Ecto neural progenitor cell (in vitro differentiated cells): ENCODE measurements at regions not wholly inside any gene's neighbourhood (a gene's known extent, or its start where the extent isn't known, plus 50 kb on each side); places are given as distances from the start of the nearest gene placed in this dataset.

Experiments used
- DNase-seq: peaks from one replicate; pipeline ENCODE4 v3.0.0-alpha.2; 2018; ENCODE audit warnings: low spot score

DNA sequence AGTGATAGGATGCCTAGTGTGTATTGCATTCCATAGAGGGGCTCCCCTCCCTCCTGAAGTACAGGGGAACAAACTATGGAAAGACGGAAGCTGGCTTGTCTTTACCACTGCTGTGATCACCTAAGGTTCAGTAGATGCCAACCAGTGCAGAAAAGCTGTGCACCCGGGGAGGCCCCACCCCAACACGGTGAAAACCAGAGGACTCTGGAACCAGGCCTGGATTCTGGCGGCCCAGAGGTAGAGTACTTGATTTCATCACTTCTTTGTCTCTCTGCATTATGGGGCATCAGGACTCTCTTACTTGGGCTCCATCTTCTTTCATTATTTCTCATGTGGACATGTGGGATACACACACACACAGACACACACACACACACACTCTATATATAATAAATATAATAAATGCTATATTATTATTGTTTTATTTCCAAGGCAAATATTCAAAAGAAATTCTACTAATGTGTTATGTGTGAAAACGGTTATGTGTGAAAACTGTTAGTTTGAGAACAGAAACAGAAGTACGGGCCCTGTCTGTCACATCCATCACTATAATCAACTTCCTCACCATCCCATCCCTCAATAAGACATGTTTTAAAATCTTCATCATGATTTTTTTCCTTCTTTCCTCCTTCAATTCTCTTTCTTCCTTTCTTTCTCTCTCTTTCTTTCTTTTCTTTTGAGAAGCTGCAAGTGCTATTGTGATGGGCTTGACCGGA is 152.4 kb upstream of the CMC1 start:
- DNase-seq, result no peak

DNA sequence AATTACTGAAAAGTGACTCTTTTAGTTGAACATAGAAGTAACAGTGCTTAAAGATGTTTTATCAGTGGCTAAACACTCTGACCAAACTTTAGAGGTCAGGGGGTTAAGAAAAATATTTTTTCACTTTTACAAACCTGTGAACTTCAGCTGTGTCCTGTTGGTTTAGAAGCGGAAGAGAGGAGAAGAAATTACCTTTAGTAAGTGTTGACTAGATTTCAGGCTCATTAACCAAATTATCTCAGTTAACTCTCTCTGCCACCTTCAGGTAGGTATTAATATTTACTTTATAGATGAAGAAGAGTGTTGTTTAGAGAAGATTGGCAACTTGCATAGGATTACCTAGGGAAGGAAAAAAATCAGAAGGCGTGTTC is 151.9 kb upstream of the CMC1 start:
- no peak for DNase-seq

DNA sequence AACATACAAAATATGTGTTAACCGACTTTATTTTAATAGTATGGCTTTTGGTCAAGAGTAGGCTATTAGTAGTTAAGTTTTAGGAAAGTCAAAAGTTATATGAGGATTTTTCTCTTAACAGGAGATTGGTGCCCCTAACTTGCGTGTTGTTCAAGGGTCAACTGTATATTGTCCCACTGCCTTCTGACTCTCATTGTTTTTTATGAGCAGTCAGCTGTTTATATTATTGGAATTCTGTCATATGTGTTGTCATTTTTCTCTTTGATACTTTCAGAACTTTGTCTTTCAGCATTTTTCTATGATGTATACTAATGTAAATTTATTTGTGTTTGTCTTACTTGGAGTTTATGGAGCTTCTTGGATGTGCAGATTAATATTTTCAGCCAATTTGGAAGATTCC is 142.1 kb upstream of the CMC1 start:
- no peak for DNase-seq

DNA sequence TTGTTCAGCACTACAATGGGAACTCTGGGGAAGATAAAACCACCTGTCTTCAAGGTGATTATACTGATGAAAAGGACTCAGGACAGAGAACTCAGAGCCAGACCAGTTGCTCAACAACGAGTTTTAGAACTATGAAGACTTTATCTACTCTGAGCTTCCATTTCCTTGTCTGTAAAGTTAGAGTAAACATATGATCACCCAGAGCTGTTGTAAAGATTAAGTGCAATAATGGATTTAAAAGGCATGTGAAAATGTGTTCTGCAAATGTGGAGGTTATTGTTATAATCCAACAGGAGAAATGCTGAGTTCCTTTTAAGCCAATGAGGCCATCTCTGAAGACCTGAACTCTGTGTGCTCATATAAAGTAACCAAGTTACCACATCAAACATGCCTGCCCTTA is 139.7 kb upstream of the CMC1 start:
- no peak for DNase-seq

DNA sequence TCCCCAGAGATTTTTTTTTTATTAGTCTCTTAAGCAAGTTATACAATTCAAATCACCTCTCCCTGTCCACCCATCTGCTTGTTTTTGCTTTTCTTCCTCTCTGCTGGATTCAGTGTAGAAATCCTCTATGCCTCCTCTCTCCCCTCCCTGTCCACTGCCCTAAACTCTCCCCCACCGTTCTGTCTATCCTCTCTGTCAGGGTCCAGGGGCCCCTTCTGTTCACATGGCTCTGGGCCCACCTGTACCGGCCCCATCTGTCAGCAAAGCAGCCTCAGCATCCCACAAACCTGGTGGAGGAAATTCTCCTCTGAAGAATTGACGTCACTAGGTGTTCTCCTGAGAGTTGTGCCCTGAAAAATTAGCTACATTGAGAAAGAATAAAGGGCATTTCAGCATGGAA is 137.6 kb upstream of the CMC1 start:
- no peak for DNase-seq

DNA sequence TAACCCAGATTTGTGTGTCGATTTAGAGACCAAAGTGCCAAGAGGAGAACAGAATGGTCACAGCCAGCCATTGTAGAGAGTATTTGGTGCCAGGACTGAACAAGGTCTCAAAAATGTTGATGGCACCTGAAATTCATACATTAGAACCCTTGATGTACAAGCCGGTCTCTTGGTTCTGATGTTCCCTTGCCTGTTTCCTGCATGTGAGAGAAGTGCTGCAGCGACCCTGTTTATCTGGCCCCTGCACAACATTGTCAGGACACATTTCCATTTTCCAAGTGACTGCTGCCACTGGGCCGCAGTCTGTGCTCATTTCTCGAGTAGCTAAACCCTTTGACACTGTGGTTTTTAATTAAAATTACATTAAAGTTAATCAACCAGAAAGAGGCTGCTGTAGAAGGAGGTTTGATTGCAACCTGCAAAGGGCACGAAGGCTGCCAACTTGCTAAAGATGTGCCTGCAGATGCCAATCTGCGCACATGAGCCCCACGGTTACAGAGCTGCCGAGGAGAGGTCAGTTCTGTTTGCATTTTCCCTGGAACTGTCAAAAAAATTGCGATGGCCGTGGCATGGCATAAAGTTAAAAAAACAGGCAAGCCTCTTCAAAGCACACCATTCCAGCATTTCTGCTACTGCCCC is 136.4 kb upstream of the CMC1 start:
- DNase-seq, result no peak

DNA sequence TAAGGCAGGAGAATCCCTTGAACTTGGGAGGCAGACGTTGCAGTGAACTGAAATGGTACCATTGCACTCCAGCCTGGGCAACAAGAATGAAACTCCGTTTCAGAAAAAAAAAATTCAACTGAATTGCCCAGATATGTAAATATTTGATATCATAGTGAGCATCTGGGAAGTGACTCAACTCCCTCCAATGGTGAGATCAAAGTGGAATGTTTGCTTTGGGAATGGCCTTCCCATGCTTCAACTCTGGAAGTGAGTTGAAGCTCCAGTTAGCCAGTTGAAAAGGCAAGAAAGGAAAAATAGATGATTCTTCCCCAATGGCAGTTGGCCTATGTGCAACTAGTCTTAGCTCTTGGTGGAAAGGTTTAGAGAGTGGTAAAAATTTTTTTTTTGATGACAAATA is 131.6 kb upstream of the CMC1 start:
- no peak for DNase-seq

DNA sequence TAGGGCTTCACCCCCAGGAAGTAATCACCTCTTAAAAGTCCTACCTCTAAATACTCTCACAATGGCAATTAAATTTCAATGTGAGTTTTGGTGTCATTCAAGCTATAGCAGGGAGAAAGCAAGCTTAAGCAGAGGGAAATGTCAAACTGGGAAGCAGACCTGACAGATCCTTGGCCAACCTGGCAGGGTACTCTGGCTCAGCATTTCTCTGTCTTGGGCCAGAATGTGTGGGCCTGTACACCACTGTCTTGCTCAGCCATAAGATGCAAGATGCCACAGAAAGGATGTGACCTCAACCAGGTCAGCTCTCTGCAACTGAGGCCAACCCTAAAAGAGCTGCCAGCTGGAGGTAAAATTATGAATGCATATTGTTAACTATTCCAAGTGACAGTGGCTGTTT is 130.6 kb upstream of the CMC1 start:
- DNase-seq, result no peak

DNA sequence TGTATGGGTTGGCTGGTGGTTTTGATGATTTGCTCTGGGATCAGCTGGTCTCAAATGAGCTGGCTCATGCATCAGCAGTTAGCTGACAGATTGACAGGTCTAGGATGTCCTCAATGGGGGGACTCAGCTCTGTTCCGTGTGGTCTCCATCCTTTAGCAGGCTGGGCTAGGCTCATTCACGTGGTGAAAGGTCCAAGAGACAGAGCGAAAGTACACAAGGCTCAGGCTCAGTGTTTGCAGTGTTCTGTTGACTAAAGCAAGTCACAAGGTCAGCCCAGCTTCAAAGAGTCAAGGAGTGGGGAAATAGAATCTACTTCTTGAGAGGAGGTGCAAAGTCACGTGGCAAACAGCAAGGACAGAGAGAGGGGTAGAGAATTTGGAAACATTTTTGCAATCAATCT is 126.5 kb upstream of the CMC1 start:
- no peak for DNase-seq

DNA sequence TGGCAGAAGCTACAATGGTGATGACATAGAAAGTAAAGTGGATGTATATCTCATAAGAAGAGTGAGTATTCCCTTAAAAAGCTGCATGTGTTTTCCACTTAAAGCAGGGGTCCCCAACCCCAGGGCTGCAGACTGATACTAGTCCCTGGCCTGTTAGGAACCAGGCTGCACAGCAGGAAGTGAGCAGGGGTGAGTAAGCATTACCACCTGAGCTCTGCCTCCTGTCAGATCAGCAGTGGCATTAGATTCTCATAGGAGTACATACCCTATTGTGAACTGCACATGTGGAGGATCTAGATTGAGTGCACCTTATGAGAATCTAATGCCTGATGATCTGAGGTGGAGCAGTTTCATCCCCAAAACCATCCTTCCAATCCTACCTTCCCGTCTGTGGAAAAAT is 126.1 kb upstream of the CMC1 start:
- no peak for DNase-seq

DNA sequence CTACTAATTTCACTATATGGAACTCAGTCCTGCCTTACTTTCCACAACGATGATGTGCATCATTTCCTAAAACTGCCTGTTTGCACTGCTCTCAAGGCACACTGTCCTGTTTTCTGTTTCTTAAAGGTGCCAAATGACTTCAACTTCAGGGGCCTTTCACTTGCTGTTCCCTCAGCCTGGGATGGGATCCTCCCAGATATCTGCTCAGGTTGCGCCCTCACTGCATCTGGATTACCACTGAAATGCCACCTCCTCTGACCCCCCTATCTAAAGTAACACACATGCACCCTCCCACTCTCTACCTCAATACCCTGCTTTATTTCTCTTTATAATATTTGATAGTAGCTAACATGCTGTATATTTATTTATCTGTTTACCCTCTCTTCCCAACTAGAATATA is 123.8 kb upstream of the CMC1 start:
- DNase-seq, result no peak

DNA sequence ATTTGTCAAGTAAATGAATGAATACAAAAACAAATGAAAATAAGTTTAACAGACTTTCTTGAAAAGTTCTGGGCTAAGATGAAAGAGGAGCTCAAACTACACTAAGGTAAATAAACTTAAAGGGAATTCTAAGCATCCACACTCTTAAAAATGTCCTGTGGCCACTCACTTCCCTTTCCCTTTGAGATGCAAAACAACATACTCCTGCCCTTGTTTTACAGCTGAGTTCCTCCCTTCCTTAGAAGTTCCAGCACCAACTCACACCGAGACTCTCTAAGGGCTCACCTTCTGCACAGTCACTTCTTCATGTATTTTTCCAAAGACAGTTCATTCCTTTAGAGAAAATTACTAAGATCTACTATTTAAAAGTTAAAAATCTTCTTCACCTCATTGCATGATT is 123.3 kb upstream of the CMC1 start:
- no peak for DNase-seq

DNA sequence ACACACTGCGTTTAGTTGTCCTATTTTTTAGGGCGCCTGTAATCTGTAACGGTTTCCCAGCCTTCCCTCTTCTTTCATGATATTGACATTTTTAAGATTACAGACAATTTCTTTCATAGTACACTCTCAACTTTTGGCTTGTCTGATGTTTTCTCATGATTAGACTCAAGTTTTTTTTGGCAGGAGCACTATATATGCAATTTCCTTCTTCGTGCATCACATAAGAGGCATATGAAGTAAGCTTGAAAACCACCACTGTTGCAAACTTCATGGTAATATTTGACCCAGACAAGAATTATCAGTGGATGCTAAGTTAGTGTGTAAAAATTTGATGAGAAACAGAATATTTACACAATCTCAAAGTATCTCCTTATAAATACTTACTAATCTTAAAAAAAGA is 119.2 kb upstream of the CMC1 start:
- DNase-seq, result no peak

DNA sequence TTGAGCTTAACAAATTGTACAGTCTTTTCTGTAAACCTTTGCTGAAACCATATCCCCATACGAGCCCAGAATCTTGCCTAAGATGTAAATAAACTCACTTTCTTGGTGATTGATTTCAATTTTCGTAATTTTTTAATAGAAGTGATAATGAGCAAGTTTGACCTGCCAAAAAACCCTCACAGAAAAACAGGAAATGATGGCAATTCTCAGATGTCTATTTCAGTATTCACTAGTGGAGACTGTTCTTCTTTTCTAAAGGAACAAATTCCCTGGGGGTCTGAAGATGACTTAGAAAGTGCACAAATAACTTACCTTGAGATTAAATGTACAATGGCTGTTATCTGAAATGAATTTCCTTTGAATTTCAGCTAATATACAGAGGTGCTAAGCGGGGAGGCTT is 116.5 kb upstream of the CMC1 start:
- DNase-seq, result no peak

DNA sequence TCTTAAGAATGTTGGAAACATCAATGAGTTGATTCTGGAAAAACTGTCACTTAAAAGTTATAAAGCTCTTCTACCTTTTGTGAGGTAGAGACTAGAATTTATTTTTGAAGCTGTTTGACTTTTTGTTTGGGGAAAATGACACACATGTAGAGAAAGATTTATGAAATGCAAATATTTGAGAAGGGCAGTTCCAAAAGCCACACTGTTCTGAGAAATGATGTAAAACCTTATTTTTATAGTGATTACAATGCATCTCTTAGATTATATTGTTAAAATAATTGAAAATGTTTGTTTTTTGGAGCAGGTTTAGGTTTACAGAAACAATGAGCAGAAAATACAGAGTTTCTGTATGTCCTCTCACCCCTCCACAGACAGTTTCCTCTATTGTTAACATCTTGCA is 116.1 kb upstream of the CMC1 start:
- no peak for DNase-seq

DNA sequence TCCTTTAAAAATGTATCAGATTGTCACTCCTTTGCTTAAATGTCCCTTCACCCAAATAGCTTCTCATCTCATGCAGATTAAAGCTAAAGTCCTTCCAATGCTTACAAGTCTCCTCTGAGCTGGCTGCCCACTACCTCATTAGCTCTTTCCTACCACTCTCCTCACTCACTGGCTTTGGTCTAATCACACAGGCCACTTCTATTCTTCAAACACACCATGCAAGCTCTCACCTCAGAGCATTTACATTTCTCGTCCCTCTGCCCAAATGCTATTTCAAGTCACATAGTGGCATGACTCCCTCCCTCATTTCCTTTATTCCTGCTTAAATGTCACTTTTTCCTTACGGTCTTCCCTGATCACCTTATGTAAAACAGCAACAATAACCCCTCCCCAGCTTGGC is 110.6 kb upstream of the CMC1 start:
- DNase-seq, result no peak

DNA sequence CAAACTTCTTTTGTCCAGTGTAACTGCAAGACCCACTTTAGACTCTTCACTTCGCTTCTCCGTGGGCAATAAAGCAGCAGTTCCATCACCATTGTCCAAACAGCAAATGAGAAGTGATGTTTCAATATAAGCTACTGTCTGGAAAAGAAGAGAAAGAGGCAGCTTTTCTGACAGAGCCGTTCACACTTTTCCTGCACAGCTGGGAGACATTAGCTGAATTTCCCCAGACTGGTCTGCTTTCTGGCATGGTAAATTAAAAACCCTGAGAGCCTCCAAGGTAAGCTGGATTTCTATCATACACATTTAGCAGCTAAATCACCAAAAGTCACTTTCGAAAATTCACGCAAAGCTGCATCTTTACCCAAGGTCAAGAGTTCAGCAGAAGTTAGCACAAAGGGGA is 108.5 kb upstream of the CMC1 start:
- no peak for DNase-seq

DNA sequence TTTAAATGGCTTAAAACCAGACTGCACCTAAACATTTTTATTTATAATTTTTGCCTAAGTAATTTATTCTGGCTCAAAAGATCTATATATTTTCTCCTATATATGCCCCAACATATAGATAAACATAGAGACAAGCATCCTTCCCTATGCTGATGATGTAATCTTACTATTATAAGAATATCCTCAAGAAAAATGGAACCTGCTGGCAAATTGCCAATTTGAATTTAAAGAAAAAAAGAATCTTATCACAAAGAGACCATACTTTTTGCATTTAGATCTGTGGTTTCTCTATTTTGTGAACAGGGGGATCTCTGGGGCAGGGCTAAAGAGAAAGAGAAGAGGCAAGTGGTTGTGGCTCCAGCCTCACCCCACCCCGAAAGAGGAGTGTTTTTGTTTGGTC is 107.2 kb upstream of the CMC1 start:
- no peak for DNase-seq

DNA sequence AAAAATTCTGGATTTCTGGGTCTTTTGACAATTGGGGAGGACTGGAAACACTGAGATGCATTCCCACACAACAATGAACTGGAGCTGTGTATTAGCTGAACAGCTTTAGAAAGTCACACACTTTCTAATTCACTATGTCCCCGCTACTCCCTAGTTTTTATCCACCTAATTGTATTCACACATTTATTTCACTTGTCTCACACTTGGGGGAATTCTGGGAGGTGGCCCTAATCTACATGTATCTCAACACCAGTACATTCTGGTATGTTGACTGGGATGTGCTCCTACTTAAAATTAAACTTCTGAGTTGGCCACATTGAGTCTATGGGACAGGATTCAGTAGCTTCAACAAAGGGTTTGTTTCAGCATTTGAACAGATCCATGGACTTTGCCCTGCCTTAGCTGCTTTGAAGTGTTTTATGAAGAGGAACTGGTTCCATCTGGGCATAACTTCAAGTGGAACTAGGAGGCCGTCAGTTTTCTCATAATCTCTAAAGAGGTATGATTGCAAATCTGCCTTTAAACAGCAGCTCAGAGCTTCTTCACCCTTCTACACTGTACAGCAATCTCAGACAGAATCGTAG is 106.5 kb upstream of the CMC1 start:
- no peak for DNase-seq

DNA sequence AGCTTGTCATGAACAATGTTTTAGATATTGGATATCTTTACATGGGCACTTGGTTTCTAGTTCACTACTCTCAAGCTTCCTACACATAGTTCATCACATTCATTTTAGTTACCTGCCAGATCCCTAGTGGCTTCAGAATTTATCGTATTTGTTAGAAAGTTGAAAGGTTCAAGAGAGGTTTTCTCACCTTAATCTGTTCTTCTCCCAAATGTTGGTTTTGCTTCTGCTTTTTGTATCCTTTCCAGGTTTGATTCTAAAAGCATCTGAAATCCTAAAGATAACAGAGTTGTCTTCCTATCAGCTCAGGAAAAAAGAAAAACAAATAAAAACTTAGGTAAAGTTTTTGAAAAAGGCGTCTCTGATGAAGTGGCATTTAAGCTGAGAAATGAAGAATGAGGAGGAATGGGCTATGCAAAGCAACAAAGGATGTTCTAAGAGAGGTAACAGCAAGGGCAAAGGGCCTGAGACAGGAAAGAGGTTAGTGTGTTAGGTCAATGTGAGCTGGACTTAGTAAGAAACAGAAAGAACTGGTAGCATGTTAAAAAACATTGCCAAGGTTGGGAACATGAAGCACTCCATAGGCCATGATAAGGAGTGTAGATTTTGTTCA is 104.7 kb upstream of the CMC1 start:
- DNase-seq, result no peak

DNA sequence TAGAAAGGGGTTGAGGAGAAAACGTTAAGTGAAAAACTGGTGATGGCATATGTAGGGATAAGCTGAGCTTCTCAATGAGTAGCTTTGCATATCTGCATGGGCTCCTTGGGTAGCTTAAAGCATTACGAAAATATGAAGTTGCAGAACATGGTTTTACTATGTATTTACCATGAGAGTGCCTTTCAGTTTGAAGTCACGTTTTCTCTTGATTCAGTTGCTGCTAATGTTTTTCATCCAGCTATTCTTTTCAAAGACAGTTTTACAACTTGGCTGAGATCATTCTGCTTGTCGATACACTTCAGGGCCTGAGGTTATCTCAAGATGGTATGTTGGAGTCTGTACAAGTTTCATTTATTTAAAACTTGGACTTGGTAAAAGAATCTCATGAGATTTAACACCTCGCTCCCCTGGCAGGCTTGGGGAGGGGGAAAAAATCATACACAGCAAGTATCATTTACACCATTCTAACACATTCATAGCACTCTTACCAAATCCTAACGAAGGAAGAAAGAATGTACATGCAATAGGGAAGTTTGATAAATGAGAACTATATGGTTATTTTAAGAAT is 103.3 kb upstream of the CMC1 start:
- DNase-seq, result no peak

DNA sequence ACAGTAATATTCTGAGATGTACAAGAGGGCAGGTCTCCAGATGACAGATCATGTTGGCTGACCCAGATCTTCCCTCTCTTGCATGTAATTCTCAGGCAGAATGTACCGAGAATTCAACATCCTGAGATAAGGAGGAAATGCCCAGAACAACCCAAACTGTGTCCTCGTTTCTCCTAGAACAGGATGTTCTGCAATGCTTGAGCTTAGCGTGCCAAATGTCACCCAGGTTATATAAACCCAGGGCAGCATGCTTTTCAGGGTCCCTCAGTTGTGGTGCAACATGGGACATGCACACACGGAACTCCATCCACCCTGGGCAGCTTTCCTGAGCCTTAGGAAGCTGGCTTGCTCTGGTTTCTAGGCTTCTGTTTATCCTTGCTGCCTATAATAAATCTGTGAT is 102.1 kb upstream of the CMC1 start:
- DNase-seq, result no peak

DNA sequence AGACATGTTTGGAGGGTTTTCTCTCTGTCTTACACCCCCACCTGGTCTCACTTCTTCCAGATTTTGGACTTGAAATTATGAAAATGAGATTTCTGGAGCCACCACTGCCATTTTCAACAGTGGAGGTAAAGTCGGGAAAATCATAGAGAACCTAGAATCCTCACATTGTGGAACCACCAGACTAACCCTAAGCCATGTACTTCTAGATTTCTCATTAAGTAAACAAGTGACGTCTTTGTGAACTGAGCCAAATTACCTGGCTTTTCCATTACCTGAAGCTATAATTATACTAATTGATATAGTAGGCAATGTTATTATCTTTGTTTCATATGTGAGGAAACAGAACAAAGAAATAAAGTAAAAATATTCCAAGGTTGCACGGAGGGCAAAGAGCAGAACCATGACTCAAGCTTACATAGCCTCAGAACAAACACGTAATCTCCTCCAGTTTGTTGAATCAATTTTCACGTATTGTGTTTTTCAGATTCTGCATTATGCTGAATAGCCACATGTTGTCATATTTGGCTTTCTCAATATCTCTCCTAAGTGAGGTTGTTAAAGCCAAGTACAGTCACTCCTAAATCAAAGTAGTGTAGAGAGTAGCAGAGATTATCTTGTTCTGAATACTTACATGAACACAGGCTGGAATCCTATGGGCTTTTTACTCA is 101.3 kb upstream of the CMC1 start:
- DNase-seq, result no peak
